Uterus (tissue), 3 donors: ENCODE measurements at regions not wholly inside any gene's neighbourhood (a gene's known extent, or its start where the extent isn't known, plus 50 kb on each side); places are given as distances from the start of the nearest gene placed in this dataset.

Experiments used
- DNase-seq, 2 donors: peaks; one replicate each; pipeline ENCODE4 v3.0.0-alpha.2; 2019 to 2020
- H3K27ac ChIP-seq, 2 donors: fragments of 200-600 bp; sonication (generic); 1 replicate in 1 of 2; 2 replicates in 1 of 2; pipeline ENCODE4 v1.5.1; 2016 to 2018
- H3K27me3 ChIP-seq, 2 donors: fragments of 200-600 bp; sonication (generic); one replicate each; pipeline ENCODE4 v1.5.1; 2018 to 2019; ENCODE audit warnings: control low read depth in 1 of 2
- H3K36me3 ChIP-seq, 2 donors: fragments of 200-600 bp; sonication (generic); one replicate each; pipeline ENCODE4 v1.5.1; 2019; ENCODE audit warnings: control low read depth in 1 of 2
- H3K4me1 ChIP-seq, 2 donors: fragments of 200-600 bp; sonication (generic); one replicate each; pipeline ENCODE4 v1.5.1; 2018 to 2019; ENCODE audit warnings: control low read depth in 1 of 2
- H3K4me3 ChIP-seq, 2 donors: fragments of 200-600 bp; sonication (generic); 1 replicate in 1 of 2; 2 replicates in 1 of 2; pipeline ENCODE4 v1.5.1; 2018 to 2019; ENCODE audit warnings: mild to moderate bottlenecking in 1 of 2
- H3K9me3 ChIP-seq, 2 donors: fragments of 200-600 bp; sonication (generic); one replicate each; pipeline ENCODE4 v1.5.1; 2019; ENCODE audit warnings: control low read depth in 1 of 2
- CTCF ChIP-seq, 4 experiments: fragments of 200-600 bp in 2 of 4; fragments of 450-650 bp in 2 of 4; sonication (generic) in 2 of 4; IDR thresholded peaks; one replicate each; pipeline ENCODE4 v1.5.1; 2016 to 2019; ENCODE audit warnings: antibody characterized with exemption in 4 of 4, mild to moderate bottlenecking in 2 of 4, moderate library complexity in 1 of 4
- POLR2A ChIP-seq, 2 donors: fragments of 450-650 bp; IDR thresholded peaks; one replicate each; pipeline ENCODE4 v1.6.1; 2016; ENCODE audit warnings: antibody characterized with exemption in 2 of 2, mild to moderate bottlenecking in 1 of 2, moderate library complexity in 1 of 2
- intact Hi-C: fragments of 100-400 bp; cut with DNase I; formaldehyde crosslinking; loops from one replicate; pipeline ENCODE4 v1.15.1; 2023; ENCODE audit warnings: low total_unique reads
- donor health status: DM: yes; HTN: yes; CAD: no.

DNA sequence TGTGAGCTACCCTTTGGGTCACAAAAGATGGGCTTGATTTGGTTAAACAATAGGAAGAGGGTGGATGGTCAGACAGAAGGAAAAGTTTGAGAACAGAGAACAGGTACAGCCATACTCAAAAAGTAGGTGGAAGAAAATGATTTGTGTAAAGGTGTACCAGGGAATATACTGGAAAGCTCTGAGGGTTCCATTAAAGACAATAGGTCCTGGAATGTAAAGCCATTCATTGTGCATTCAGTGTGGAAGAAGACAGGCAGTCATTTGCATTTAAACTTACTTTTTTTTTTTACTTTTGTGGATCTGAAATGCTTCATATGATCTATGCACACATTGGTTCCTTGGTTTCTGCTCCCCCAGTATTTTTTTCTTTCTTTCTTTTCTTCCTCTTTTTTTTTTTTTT lies 581.4 kb upstream of the PIK3C3 start:
- no peak for DNase-seq
- Histone ChIP-seq H3K27me3 (no peaks in the 10 kb centered on the region), H3K36me3 (no peaks in the 10 kb centered on the region), H3K4me1 (no peaks in the 10 kb centered on the region), H3K27ac (no peak overlapping the region), H3K4me3 (no peak overlapping the region), H3K9me3 (no peaks in the 10 kb centered on the region)
- intact Hi-C loops, result no loop called here
- no peak for TF ChIP-seq CTCF (IDR thresholded peaks at IDR 0.05)
- no peak for TF ChIP-seq POLR2A (IDR thresholded peaks at IDR 0.05)

- no peaks in the 10 kb centered on the region for H3K36me3 ChIP-seq
- no peak for DNase-seq
- H3K4me1 ChIP-seq, result no peaks in the 10 kb centered on the region
- TF ChIP-seq CTCF (IDR thresholded peaks at IDR 0.05) (no peak), POLR2A (IDR thresholded peaks at IDR 0.05) (no peak)
- no peak overlapping the region for H3K27ac ChIP-seq
- H3K9me3 ChIP-seq, result no peaks in the 10 kb centered on the region
- intact Hi-C loops, result no loop called here
- no peaks in the 10 kb centered on the region for H3K27me3 ChIP-seq
- no peak overlapping the region for H3K4me3 ChIP-seq
Measured at GRCh38 chr18:41372046-41372665, 582.9 kb upstream of the PIK3C3 start.

GRCh38 chr18:41371156-41372045 lies 583.6 kb upstream of the PIK3C3 start:
- Histone ChIP-seq H3K27ac (no peak overlapping the region), H3K4me1 (no peaks in the 10 kb centered on the region), H3K4me3 (no peak overlapping the region), H3K9me3 (no peaks in the 10 kb centered on the region), H3K36me3 (no peaks in the 10 kb centered on the region), H3K27me3 (no peaks in the 10 kb centered on the region)
- TF ChIP-seq CTCF (IDR thresholded peaks at IDR 0.05) (no peak), POLR2A (IDR thresholded peaks at IDR 0.05) (no peak)
- DNase-seq, result no peak
- intact Hi-C loops, result no loop called here

DNA sequence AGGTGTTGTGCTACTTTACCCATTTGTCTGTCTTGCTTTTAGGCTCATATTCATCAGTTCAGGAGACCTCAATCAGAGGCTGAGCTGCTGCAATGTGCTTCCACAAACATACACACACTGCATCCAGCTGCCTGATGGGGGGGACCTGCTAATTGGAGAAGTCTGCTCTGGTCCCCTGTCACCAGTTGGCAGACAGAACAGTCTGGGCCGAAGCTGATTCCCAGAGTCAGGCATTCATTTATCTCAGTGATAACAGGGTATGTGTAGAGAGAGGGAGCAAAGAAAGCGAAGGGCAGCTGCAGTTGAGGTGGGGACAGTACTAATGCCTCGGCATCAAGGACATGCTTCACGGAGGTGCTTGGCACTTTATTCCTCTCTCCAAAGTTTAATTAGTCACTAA lies 584.3 kb upstream of the PIK3C3 start:
- Histone ChIP-seq H3K4me3 (no peak overlapping the region), H3K4me1 (no peaks in the 10 kb centered on the region), H3K27me3 (no peaks in the 10 kb centered on the region), H3K27ac (no peak overlapping the region), H3K36me3 (no peaks in the 10 kb centered on the region), H3K9me3 (no peaks in the 10 kb centered on the region)
- DNase-seq, result no peak
- intact Hi-C loops, result no loop called here
- no peak for TF ChIP-seq CTCF (IDR thresholded peaks at IDR 0.05)
- TF ChIP-seq POLR2A (IDR thresholded peaks at IDR 0.05), result no peak

GRCh38 chr18:41357708-41358107 lies 597.3 kb upstream of the PIK3C3 start:
- TF ChIP-seq POLR2A (IDR thresholded peaks at IDR 0.05) (no peak), CTCF (IDR thresholded peaks at IDR 0.05) (no peak)
- Histone ChIP-seq H3K36me3 (no peaks in the 10 kb centered on the region), H3K27ac (no peak overlapping the region), H3K9me3 (no peaks in the 10 kb centered on the region), H3K4me3 (no peak overlapping the region), H3K4me1 (no peaks in the 10 kb centered on the region), H3K27me3 (no peaks in the 10 kb centered on the region)
- DNase-seq, result no peak
- intact Hi-C loops, result no loop called here
